Neutrophil (primary cell): ENCODE measurements at regions not wholly inside any gene's neighbourhood (a gene's known extent, or its start where the extent isn't known, plus 50 kb on each side); places are given as distances from the start of the nearest gene placed in this dataset.

Experiments used
- H3K27ac ChIP-seq: fragments of 200-600 bp; sonication (generic); 2 replicates; pipeline ENCODE4 v1.5.1; 2016; ENCODE audit warnings: mild to moderate bottlenecking, moderate library complexity
- H3K27me3 ChIP-seq: fragments of 200-600 bp; sonication (generic); 2 replicates; pipeline ENCODE4 v1.6.0; 2016; ENCODE audit warnings: mild to moderate bottlenecking
- H3K36me3 ChIP-seq: fragments of 200-600 bp; sonication (generic); 2 replicates; pipeline ENCODE4 v1.5.1; 2017
- H3K4me1 ChIP-seq, 2 experiments: fragments of 200-600 bp in 1 of 2; sonication (generic) in 1 of 2; 1 replicate in 1 of 2; 2 replicates in 1 of 2; pipeline versions ENCODE4 v1.5.1 to v1.6.1; 2013 to 2016; ENCODE audit warnings: low read depth in 1 of 2, low read length in 1 of 2, mild to moderate bottlenecking in 1 of 2, moderate library complexity in 1 of 2; ENCODE audit not compliant: control insufficient read depth in 1 of 2, insufficient read depth in 1 of 2
- H3K4me3 ChIP-seq, 2 experiments: fragments of 200-600 bp in 1 of 2; sonication (generic) in 1 of 2; 1 replicate in 1 of 2; 2 replicates in 1 of 2; pipeline ENCODE4 v1.5.1; 2013 to 2016; ENCODE audit warnings: low read depth in 1 of 2, low read length in 1 of 2, mild to moderate bottlenecking in 1 of 2, moderate library complexity in 1 of 2
- H3K9me3 ChIP-seq: fragments of 200-600 bp; sonication (generic); 2 replicates; pipeline ENCODE4 v1.5.1; 2016
- TF ChIP-seq, protein P1 (sequence below): fragments of 200-600 bp; sonication (generic); IDR thresholded peaks from 2 replicates; pipeline ENCODE4 v1.5.1; 2016; ENCODE audit warnings: antibody characterized with exemption

DNA sequence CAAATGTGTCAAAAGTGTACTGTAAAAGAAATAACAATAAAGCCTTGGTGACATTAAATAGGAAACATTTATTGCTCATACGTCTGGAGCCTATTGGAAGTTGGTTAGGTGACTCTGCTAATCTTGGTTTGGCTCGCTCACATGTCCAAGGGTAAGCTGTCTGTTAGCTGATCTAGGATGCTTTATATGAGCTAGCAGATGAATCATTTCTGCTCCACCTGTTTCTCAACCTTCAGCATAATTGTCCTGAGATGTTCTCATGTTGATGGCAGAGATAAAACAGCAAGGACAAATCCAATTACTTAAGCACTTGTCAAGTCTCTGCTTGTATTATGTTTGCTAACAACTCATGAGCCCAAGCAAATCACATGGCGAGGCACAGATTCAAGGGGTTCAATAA lies 56.0 kb upstream of the CD53 start:
- TF ChIP-seq, protein P1, sequence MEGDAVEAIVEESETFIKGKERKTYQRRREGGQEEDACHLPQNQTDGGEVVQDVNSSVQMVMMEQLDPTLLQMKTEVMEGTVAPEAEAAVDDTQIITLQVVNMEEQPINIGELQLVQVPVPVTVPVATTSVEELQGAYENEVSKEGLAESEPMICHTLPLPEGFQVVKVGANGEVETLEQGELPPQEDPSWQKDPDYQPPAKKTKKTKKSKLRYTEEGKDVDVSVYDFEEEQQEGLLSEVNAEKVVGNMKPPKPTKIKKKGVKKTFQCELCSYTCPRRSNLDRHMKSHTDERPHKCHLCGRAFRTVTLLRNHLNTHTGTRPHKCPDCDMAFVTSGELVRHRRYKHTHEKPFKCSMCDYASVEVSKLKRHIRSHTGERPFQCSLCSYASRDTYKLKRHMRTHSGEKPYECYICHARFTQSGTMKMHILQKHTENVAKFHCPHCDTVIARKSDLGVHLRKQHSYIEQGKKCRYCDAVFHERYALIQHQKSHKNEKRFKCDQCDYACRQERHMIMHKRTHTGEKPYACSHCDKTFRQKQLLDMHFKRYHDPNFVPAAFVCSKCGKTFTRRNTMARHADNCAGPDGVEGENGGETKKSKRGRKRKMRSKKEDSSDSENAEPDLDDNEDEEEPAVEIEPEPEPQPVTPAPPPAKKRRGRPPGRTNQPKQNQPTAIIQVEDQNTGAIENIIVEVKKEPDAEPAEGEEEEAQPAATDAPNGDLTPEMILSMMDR, result no peak
- Histone ChIP-seq H3K9me3 (no peaks in the 10 kb centered on the region), H3K27me3 (peaks cover 21% of the 10 kb centered on the region), H3K4me1 (no peaks in the 10 kb centered on the region), H3K36me3 (no peaks in the 10 kb centered on the region), H3K4me3 (no peak overlapping the region), H3K27ac (no peak overlapping the region)

DNA sequence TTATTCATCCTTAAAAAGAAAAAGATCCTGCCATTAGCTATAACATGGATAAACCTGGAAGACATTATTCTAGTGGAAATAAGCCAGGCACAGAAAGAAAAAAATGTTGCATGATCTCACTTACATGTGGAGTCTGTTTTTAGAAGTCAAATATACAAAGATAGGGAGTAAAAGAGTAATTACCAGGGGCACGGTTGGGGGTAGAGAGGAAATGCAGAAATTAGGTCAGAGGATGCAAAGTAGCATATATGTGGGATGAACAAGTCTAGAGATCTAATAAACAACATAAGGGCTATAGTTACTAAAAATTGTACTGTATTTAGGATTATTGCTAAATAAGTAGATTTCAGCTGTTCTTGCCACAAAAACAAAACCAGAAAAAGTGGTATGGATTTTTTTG lies 61.4 kb upstream of the CD53 start:
- Histone ChIP-seq H3K4me3 (no peak overlapping the region), H3K27ac (no peak overlapping the region), H3K9me3 (no peaks in the 10 kb centered on the region), H3K36me3 (no peaks in the 10 kb centered on the region), H3K27me3 (peaks cover 21% of the 10 kb centered on the region), H3K4me1 (no peaks in the 10 kb centered on the region)
- TF ChIP-seq, protein P1, result no peak

DNA sequence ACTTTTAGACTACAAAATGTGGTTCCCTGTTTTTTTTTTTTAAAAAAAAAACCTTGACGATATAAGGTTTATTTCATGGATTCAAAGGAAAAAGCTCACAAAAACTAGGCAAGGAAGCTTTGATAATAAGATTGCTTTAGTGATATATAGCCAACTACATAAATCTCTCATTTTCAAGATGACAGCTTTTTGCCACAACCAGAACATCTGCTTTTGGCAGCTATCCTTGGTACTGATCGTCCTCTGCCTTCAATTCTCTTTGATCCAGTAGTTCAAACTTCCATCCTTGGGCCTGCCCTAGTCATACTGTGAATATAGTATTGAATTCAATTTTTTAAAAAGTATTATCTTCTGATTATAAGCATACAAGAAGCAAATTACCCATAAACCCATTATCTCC lies 72.9 kb upstream of the CD53 start:
- H3K36me3 ChIP-seq, result no peaks in the 10 kb centered on the region
- TF ChIP-seq, protein P1, result no peak
- no peaks in the 10 kb centered on the region for H3K9me3 ChIP-seq

DNA sequence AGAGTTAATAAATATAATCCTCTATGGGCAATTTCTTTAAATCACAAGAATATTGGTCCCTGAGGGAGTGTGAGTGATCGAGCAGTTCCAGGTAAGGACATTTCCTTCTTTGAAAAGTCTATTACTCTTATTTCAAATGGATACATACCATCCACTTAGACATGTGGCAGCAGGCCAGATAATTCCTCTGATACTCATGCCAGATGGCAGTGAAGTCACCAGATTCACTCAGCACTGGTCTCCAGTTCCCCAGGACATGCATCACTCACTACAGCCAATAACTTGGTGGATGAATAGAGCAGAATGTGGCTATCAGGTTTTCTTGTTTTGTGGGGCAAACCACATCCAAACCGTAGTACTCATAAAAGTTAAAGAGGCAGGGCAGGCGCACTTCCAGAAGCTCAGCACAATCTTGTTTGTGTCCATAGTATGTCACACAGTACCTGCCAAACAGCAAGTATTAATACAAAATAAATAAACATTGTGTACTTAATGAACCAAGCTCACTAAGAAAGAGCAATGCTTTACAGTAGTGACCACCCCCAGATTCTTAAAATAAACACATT lies 74.2 kb upstream of the CD53 start:
- TF ChIP-seq, protein P1, result no peak
- H3K36me3 ChIP-seq, result no peaks in the 10 kb centered on the region
- no peaks in the 10 kb centered on the region for H3K27me3 ChIP-seq
- no peak overlapping the region for H3K27ac ChIP-seq
- H3K4me3 ChIP-seq, result no peak overlapping the region
- no peaks in the 10 kb centered on the region for H3K4me1 ChIP-seq
- H3K9me3 ChIP-seq, result no peaks in the 10 kb centered on the region

More for the DNA sequence above, 72.9 kb upstream of the CD53 start:
- Histone ChIP-seq H3K4me1 (no peaks in the 10 kb centered on the region), H3K27ac (no peak overlapping the region), H3K4me3 (no peak overlapping the region), H3K27me3 (no peaks in the 10 kb centered on the region)

DNA sequence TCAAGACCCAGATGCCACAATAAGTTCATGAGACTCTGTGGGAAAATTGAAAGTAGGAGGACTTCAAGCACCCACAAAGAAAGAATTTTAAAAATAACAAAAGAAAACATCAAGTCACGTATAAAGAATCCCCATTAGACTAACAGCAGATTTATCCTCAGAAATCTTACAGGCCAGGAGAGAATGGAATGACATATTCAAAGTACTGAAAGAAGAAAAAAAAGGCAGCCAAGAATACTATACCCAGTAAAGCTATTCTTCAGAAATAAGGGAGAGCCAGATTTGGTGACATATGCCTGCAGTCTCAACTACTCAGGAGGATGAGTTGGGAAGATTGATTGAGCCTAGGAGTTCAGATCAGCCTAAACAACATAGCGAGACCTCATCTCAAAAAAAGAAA lies 84.3 kb upstream of the CD53 start:
- Histone ChIP-seq H3K4me3 (no peak overlapping the region), H3K4me1 (no peaks in the 10 kb centered on the region), H3K36me3 (no peaks in the 10 kb centered on the region), H3K27ac (no peak overlapping the region), H3K27me3 (no peaks in the 10 kb centered on the region), H3K9me3 (no peaks in the 10 kb centered on the region)
- TF ChIP-seq, protein P1, result no peak
